Iris pigment epithelial cell (primary cell): ENCODE measurements at regions not wholly inside any gene's neighbourhood (a gene's known extent, or its start where the extent isn't known, plus 50 kb on each side); places are given as distances from the start of the nearest gene placed in this dataset.
"Not testable (repeated sequence)": the region's sequence is repeated elsewhere in the genome, so short reads cannot be mapped to it uniquely, and the experiment has no call there.

Experiments used
- DNase-seq: peaks from one replicate; pipeline ENCODE4 v3.0.0-alpha.2; 2011; ENCODE audit warnings: low read depth

DNA sequence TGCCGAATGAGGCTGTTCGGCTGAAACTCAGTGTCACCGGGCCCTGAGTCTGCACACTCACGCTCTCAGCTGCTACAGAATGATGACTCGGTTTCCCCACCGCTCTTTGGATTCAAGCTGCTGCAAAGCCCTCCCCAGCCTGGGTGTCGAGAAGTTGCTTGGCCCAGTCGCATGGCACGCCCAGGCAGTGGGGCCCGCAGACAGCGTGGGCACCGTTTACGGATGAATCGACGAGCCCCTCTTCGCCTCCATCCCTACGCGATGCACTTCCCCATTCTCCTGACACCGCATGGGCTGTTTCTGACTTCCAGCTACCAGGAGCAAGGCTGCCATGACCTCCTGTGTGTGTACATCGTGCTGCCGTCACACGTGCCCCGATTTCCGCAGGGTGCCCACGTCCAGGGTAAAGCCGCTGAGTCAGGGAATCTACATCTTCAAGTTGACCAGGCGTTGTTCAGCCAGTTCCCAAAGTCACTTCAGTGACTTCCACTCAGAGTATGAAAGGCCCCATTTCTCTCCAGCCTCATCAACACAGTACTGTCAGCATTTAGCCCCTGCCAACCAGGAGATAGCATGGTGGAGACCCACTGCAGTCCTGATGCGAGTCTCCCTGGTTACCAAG lies 60.3 kb upstream of the GPC1 start:
- DNase-seq = no peak

DNA sequence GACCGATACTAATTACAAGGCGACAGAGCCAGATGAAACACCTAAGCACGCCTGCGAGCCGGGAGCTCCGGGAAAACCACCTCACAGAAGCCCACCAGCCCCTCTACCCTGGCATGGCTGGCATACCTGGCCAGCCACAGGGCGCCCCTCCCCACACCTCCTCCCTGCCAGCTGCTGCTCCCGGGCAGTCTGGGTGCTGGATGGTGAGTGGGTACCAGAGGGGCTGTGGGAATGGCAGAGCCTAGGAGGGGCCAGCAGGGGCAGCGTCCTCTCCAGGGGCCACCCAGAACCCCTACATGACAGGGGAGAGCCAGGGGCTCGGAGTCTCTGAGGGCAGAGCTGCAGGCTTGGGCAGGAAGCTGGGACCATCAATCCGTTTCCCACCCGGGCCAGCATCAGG lies 58.7 kb upstream of the GPC1 start:
- DNase-seq = no peak

DNA sequence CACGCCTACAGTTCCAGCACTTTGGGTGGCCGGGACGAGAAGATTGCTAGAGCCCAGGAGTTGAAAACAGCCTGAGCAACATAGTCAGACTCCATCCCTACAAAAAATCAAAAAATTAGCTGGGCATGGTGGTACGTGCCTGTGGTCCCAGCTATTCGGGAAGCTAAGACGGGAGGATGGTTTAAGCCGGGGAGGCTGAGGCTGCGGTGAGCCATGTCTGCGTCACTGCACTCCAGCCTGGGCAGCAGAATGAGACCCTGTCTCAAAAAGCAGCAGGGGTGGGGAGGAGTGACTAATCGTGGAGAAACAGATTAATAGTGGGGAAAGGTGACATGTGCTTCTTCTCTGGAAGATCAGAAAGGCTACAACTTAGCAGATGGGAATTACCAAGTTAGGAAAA lies 58.1 kb upstream of the GPC1 start:
- DNase-seq = no peak

DNA sequence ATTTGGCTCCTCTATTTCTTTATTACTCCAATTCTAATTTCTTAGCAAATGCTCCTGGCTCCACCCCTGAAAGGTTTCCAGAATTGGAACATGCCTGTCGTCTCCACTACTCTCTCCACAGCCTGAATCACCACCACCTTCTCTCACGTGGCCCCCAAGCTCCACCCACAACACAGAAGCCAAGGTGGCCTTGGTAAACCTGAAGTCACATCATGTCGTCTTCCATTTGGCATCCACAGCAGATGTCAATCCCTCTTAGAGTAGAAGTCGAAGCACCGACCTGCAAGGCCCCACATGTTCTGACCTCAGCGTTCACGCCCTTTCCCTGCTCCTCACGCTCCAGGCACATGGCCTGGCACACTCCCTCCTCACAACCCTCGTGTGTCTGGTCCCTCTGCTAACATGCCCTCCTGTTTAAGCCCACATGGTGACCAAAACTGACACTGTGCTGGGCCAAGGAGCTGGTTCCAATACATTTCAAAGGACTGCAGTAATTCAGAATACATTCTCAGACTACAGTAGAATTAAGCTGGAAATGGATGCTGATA lies 56.3 kb upstream of the GPC1 start:
- DNase-seq = no peak

DNA sequence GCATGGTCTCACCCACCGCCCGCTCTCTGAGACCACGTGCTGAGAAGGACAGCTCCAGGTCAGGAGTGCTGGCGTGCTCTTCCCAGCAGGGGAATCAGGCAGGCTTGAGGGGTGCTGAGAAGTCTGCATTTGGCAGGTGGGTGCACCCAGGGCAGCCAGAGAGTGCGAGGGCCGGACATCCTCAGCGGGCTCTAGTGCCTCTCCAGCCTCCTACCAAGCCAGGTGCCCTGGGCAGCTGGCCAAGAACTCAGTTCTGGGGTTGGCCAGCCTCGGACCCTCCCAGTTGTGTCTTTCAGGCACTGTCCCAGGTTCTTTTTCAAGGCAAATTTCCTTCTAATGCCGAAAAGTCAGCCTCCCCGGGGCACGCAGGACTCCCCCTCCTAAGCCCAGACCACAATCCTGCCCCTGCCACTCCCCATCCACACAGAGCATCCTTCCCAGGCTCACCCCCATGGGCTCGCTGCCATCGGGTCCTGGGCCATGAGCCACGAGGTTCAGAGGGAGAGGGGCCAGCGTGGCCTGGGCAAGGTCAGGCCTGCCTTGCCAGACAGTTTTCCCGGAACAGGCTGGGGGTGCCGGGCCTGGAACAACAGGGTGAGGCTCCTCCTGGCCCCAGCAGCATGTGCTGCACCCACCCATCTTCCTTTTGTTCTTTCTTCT lies 52.2 kb upstream of the GPC1 start:
- no peak for DNase-seq

DNA sequence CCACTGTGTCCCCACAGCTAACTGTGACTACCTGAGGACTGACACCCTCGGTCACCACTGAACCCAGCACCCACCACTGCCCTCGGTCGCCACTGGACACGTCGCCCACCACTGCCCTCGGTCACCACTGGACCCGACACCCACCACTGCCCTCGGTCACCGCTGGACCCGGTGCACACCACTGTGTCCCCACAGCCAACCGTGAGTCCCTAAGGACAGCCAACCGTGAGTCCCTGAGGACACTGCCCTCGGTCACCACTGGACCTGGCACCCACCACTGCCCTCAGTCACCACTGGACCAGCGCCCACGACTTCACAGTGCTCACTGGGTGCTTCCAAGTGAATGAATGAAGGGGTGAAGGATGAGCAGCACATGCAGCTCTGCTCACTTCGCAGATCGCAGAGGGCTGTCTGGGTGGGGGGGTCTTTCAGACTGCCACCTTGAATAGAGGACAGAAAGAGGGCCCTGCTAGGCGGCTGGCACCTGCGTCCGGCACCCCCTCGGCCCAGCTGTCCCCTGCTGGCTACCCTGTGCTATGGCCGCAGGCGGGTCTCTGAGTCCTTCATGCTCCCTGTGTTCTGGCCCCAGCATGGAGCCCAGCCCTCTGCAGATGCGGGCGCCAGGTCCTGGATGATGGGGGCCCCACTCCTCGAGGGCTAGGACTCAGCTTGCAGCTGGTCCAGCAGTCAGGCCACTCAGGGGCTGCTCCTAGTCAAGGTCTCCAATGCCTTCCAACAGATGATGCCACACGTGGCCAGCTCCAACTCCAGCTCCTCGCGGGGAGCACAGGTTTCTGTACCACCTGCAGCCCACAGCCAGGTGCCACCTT lies 51.4 kb upstream of the GPC1 start:
- no peak for DNase-seq

DNA sequence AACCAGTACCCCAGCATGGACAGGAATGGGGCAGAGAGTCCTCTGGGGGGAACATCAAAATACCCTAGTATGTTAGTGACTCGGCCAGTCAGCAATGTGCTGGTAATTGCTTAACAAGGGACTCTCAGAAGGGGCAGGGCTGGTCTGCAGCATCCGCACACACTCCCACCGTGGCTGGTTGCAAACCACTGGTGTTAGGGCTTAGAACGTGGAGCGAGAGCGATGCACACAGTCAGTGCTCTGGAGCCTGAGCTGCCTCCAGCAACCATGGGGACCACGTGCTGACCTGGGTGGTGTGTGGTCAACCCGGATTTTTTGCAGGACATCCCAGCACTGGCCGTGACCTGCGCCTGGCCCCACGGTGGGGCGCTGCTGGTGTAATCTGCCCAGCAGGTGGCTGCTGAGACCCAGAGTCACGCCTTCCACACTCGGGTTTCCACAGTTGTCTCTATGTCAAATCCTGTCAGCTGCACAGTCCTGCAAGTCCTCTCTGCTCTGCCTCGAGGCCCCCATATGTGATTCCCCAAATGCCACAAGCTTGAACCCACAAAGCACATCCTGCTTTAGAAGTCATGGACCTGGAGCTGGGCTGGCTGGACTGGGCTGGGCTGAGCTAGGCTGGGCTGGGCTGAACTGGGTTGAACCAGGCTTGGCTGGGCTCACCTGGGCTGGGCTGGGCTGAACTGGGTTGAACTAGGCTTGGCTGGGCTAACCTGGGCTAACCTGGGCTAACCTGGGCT lies 50.6 kb upstream of the GPC1 start:
- DNase-seq = no peak

DNA sequence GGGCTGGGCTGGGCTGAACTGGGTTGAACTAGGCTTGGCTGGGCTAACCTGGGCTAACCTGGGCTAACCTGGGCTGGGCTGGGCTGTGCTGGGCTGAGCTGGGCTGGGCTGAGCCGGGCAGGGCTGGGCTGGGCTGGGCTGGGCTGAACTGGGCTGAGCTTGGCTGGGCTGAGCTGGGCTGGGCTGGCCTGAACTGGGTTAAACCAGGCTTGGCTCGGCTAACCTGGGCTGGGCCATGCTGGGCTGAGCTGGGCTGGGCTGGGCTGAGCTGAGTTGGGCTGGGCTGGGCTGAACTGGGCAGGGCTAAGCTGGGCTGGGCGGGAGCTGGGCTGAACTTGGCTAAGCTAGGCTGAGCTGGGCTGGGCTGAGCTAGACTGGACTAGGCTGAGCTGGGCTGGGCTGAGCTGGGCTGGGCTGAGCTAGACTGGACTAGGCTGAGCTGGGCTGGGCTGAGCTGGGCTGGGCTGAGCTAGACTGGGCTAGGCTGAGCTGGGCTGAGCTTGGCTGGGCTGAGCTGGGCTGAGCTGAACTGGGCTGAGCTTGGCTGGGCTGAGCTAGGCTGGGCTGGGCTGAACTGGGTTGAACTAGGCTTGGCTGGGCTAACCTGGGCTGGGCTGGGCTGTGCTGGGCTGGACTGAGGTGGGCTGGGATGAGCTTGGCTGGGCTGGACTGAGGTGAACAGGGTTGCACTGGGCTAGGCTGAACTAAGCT lies 49.9 kb upstream of the GPC1 start:
- DNase-seq = not testable (repeated sequence)
